H1 (cell line): ENCODE measurements at regions not wholly inside any gene's neighbourhood (a gene's known extent, or its start where the extent isn't known, plus 50 kb on each side); places are given as distances from the start of the nearest gene placed in this dataset.

ENCODE experiments used
- CTCF ChIA-PET: fragments of 300-600 bp; sonication (Branson Sonifier 250); formaldehyde crosslinking; loops from one replicate; lab custom pipeline; 2021; ENCODE audit not compliant: partially characterized antibody; lab: Charles Lee
- POLR2A ChIA-PET: fragments of 300-600 bp; sonication (Branson Sonifier 250); formaldehyde crosslinking; loops from one replicate; lab custom pipeline; 2021; ENCODE audit warnings: inconsistent platforms; ENCODE audit not compliant: partially characterized antibody; lab: Charles Lee
- DNase-seq, 2 experiments: peaks; one replicate each; pipeline versions ENCODE4 v3.0.0 to v3.0.0-alpha.2; 2010 to 2022; ENCODE audit warnings: low spot score in 2 of 2, low read depth in 1 of 2, mixed read lengths in 1 of 2
- FAIRE-seq: peaks from 2 replicates; lab custom pipeline; 2011; peaks lifted over from hg19 to GRCh38; lab: Jason Lieb, UNC
- H2AFZ ChIP-seq: 2 replicates; pipeline ENCODE4 v1.8.1; 2012; ENCODE audit warnings: low read length, inconsistent platforms
- H2AK5ac ChIP-seq: 2 replicates; pipeline ENCODE4 v1.6.1; 2013; ENCODE audit warnings: low read depth, low read length
- H2BK120ac ChIP-seq: replicated peaks from 2 replicates; pipeline ENCODE3; 2013; ENCODE audit warnings: low read depth, low read length, inconsistent platforms
- H2BK12ac ChIP-seq: 2 replicates; pipeline ENCODE4 v1.6.1; 2013; ENCODE audit warnings: low read depth, low read length
- H2BK15ac ChIP-seq: 2 replicates; pipeline ENCODE4 v1.6.1; 2013; ENCODE audit warnings: low read length
- H2BK20ac ChIP-seq: 2 replicates; pipeline ENCODE4 v1.6.1; 2013; ENCODE audit warnings: low read length
- H2BK5ac ChIP-seq: 2 replicates; pipeline ENCODE4 v1.6.1; 2013; ENCODE audit warnings: low read depth, low read length
- H3K14ac ChIP-seq: 2 replicates; pipeline ENCODE4 v1.6.1; 2013; ENCODE audit warnings: inconsistent platforms; ENCODE audit not compliant: insufficient read length
- H3K18ac ChIP-seq: 2 replicates; pipeline ENCODE4 v1.6.1; 2013; ENCODE audit warnings: low read length; ENCODE audit errors: extremely low read depth
- H3K23ac ChIP-seq: 2 replicates; pipeline ENCODE4 v1.6.1; 2013; ENCODE audit warnings: inconsistent platforms; ENCODE audit not compliant: insufficient read length
- H3K23me2 ChIP-seq: 2 replicates; pipeline ENCODE4 v1.6.1; 2013; ENCODE audit warnings: low read depth, low read length
- H3K27ac ChIP-seq: 2 replicates; pipeline ENCODE4 v1.6.1; 2011; ENCODE audit warnings: low read depth, low read length, inconsistent platforms
- H3K27me3 ChIP-seq, 4 experiments: replicated peaks in 1 of 4; 1 replicate in 1 of 4; 2 replicates in 3 of 4; pipeline versions ENCODE4 v1.6.1 to v1.8.1; 2011 to 2013; ENCODE audit warnings: low read length in 3 of 4, mild to moderate bottlenecking in 3 of 4, inconsistent platforms in 2 of 4, mixed read lengths in 2 of 4, moderate library complexity in 1 of 4; ENCODE audit not compliant: control insufficient read depth in 3 of 4, insufficient read depth in 3 of 4; ENCODE audit errors: extremely low read depth in 1 of 4
- H3K36me3 ChIP-seq, 4 experiments: 2 replicates each; pipeline versions ENCODE4 v1.6.1 to v1.8.1; 2011 to 2013; ENCODE audit warnings: mild to moderate bottlenecking in 4 of 4, low read length in 3 of 4, moderate library complexity in 2 of 4, control low read depth in 1 of 4, inconsistent platforms in 1 of 4; ENCODE audit not compliant: insufficient read depth in 4 of 4, control insufficient read depth in 2 of 4
- H3K4ac ChIP-seq: replicated peaks from 2 replicates; pipeline ENCODE3; 2013; ENCODE audit warnings: low read length, low read depth, mixed read lengths, inconsistent platforms; ENCODE audit not compliant: insufficient read length
- H3K4me1 ChIP-seq, 4 experiments: replicated peaks in 1 of 4; 1 replicate in 1 of 4; 2 replicates in 3 of 4; pipeline versions ENCODE4 v1.6.1 to v1.8.1; 2011 to 2013; ENCODE audit warnings: low read length in 3 of 4, inconsistent platforms in 2 of 4, mixed read lengths in 1 of 4; ENCODE audit not compliant: insufficient read depth in 4 of 4, control insufficient read depth in 3 of 4
- H3K4me2 ChIP-seq, 2 experiments: 2 replicates each; pipeline versions ENCODE4 v1.6.1 to v1.8.1; 2011 to 2013; ENCODE audit warnings: low read depth in 2 of 2, low read length in 2 of 2, control low read depth in 1 of 2, inconsistent platforms in 1 of 2, mild to moderate bottlenecking in 1 of 2; ENCODE audit not compliant: insufficient read depth in 1 of 2
- H3K4me3 ChIP-seq, 4 experiments: fragments of 200-600, 300-600 bp in 1 of 4; sonication (generic), shearing (Covaris generic), sonication (Bioruptor Twin) in 1 of 4; 2 replicates each; pipeline versions ENCODE4 v1.5.1 to v1.8.1; 2011 to 2016; ENCODE audit warnings: low read length in 4 of 4, low read depth in 3 of 4, control low read depth in 2 of 4, inconsistent platforms in 2 of 4, mild to moderate bottlenecking in 2 of 4, mixed read lengths in 1 of 4, moderate library complexity in 1 of 4; ENCODE audit not compliant: insufficient read depth in 2 of 4; ENCODE audit errors: extremely low read depth in 1 of 4
- H3K56ac ChIP-seq: replicated peaks from 2 replicates; pipeline ENCODE3; 2013; ENCODE audit warnings: low read depth, mild to moderate bottlenecking, mixed read lengths, low read length, inconsistent platforms; ENCODE audit not compliant: insufficient read length
- H3K79me1 ChIP-seq: 2 replicates; pipeline ENCODE4 v1.6.1; 2013; ENCODE audit warnings: low read depth, low read length, control low read depth
- H3K79me2 ChIP-seq, 2 experiments: 2 replicates each; pipeline versions ENCODE4 v1.6.1 to v1.8.1; 2012 to 2013; ENCODE audit warnings: low read length in 2 of 2, mild to moderate bottlenecking in 2 of 2, inconsistent platforms in 1 of 2; ENCODE audit not compliant: insufficient read depth in 2 of 2, control insufficient read depth in 1 of 2
- H3K9ac ChIP-seq, 4 experiments: replicated peaks in 1 of 4; 1 replicate in 1 of 4; 2 replicates in 3 of 4; pipeline versions ENCODE4 v1.6.1 to v1.8.1; 2011 to 2013; ENCODE audit warnings: low read depth in 3 of 4, low read length in 3 of 4, control low read depth in 2 of 4, mild to moderate bottlenecking in 2 of 4, moderate library complexity in 2 of 4, inconsistent platforms in 1 of 4; ENCODE audit errors: extremely low read depth in 1 of 4
- H3K9me3 ChIP-seq, 2 experiments: 2 replicates each; pipeline versions ENCODE4 v1.6.1 to v1.8.1; 2012 to 2013; ENCODE audit warnings: mild to moderate bottlenecking in 2 of 2, moderate library complexity in 2 of 2, control low read depth in 1 of 2, inconsistent platforms in 1 of 2, low read depth in 1 of 2, low read length in 1 of 2, mixed read lengths in 1 of 2; ENCODE audit not compliant: insufficient read depth in 2 of 2
- H4K20me1 ChIP-seq, 2 experiments: replicated peaks in 1 of 2; 2 replicates each; pipeline versions ENCODE3 to v1.8.1; 2011 to 2013; ENCODE audit warnings: inconsistent platforms in 2 of 2, low read length in 2 of 2, mild to moderate bottlenecking in 1 of 2; ENCODE audit not compliant: insufficient read depth in 2 of 2, control insufficient read depth in 1 of 2
- H4K5ac ChIP-seq: 2 replicates; pipeline ENCODE4 v1.6.1; 2013; ENCODE audit warnings: low read length, low read depth, mixed read lengths, inconsistent platforms; ENCODE audit not compliant: insufficient read length
- H4K8ac ChIP-seq: 2 replicates; pipeline ENCODE4 v1.8.0; 2013; ENCODE audit warnings: mild to moderate bottlenecking, moderate library complexity, low read length, inconsistent platforms; ENCODE audit not compliant: insufficient read depth; ENCODE audit errors: extremely low read depth
- H4K91ac ChIP-seq: replicated peaks from 2 replicates; pipeline ENCODE3; 2013; ENCODE audit warnings: low read length, mixed read lengths, inconsistent platforms; ENCODE audit not compliant: insufficient read length
- CHD1 ChIP-seq: IDR thresholded peaks from 2 replicates; pipeline ENCODE4 v1.6.1; 2012; ENCODE audit warnings: low read depth, low read length, improper control_type of control experiment
- FOSL1 ChIP-seq: IDR thresholded peaks from 2 replicates; pipeline ENCODE4 v1.6.1; 2011; ENCODE audit warnings: mild to moderate bottlenecking, low read depth, low read length, moderate library complexity; ENCODE audit not compliant: insufficient read depth
- KDM5A ChIP-seq: fragments of 200-600 bp; IDR thresholded peaks from 2 replicates; pipeline ENCODE4 v1.7.1; 2012; ENCODE audit warnings: mild to moderate bottlenecking, low read length, inconsistent platforms, mixed read lengths
- NRF1 ChIP-seq: IDR thresholded peaks from 2 replicates; pipeline ENCODE4 v1.6.1; 2011; ENCODE audit warnings: mild to moderate bottlenecking, low read depth, low read length, improper control_type of control experiment
- SRF ChIP-seq: IDR thresholded peaks from 2 replicates; pipeline ENCODE4 v1.6.1; 2011; ENCODE audit warnings: mild to moderate bottlenecking, low read depth, low read length, moderate library complexity
- SUZ12 ChIP-seq: fragments of 200-600 bp; sonication (generic); IDR thresholded peaks from 2 replicates; pipeline ENCODE4 v1.6.1; 2012; ENCODE audit warnings: mild to moderate bottlenecking, inconsistent platforms, low read length, moderate library complexity, mixed read lengths
- TBP ChIP-seq: IDR thresholded peaks from 2 replicates; pipeline ENCODE4 v1.6.1; 2011; ENCODE audit warnings: low read depth, low read length, improper control_type of control experiment
- TF ChIP-seq, protein P1 (sequence below), 3 experiments: IDR thresholded peaks; 1 replicate in 2 of 3; 2 replicates in 1 of 3; pipeline versions ENCODE4 v1.5.1 to v1.6.1; 2011; ENCODE audit warnings: low read length in 3 of 3, mild to moderate bottlenecking in 3 of 3, inconsistent platforms in 2 of 3, low read depth in 1 of 3, moderate library complexity in 1 of 3; ENCODE audit not compliant: insufficient read depth in 1 of 3; ENCODE audit errors: control extremely low read depth in 1 of 3

DNA sequence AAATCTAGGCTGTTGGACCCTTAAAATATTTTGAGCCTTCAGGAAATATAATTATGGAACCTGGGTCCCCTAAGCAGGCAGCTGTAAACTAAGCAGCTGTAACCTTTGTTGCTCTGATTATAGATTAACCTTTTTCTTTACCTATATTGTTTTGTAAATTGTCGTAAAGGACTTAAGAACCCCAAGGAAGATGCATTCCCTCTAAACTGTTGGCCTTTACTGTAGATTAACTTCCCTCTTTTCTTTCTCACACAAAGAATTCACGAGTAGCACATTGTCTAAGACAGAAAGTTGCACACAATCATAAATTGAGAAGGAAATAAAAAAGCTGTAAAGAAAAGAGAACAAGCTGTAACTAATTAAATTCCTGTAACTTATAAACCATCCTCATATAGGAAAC is 877.3 kb downstream of the ROBO2 start (continued):
- TF ChIP-seq NRF1 = no peak
- TF ChIP-seq SRF = no peak
- TF ChIP-seq, all 59 proteins: peak for 1

DNA sequence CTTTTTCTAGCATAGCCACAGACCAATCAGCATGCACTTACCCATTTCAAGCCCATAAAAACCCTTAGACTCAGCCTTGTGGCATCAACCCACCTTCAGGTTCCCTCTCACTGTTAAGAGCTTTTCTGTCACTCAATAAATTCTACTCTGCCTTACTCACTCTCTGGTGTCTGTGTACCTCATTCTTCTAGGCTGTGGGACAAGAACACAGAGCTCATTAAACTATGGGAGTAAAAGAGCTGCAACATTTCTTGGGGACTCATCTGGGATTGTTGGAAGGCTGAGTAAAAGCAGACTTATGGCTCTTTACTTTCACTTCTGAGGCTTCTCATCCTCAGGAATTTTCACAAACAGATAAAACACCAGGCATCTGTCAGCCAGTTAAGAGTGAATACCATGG is 879.3 kb downstream of the ROBO2 start:
- Histone ChIP-seq H2BK120ac (no peak overlapping the region), H3K14ac (no peak overlapping the region), H2AK5ac (no peak overlapping the region), H3K23me2 (no peaks in the 10 kb centered on the region), H3K23ac (no peak overlapping the region), H3K27ac (no peak overlapping the region), H2BK12ac (no peak overlapping the region), H3K4me2 (no peak overlapping the region), H4K20me1 (no peaks in the 10 kb centered on the region), H3K9ac (no peak overlapping the region), H3K79me1 (no peaks in the 10 kb centered on the region), H3K4me1 (no peaks in the 10 kb centered on the region; a peak in 2 of 7 replicates), H2BK20ac (no peak overlapping the region), H3K27me3 (no peaks in the 10 kb centered on the region), H3K9me3 (peaks cover 0 to 5% of the 10 kb centered on the region in 2 experiments; a peak in 1 of 4 replicates), H2AFZ (no peak overlapping the region), H3K4ac (no peak overlapping the region), H2BK5ac (no peak overlapping the region), H3K36me3 (no peaks in the 10 kb centered on the region; a peak in 2 of 8 replicates), H3K56ac (no peak overlapping the region), H3K79me2 (no peaks in the 10 kb centered on the region), H2BK15ac (no peak overlapping the region), H3K18ac (no peak overlapping the region), H4K8ac (no peak overlapping the region), H3K4me3 (no peak overlapping the region), H4K91ac (no peak overlapping the region), H4K5ac (no peak overlapping the region)
- no peak for DNase-seq
- ChIA-PET POLR2A (no interaction called here), CTCF (no interaction called here)
- TF ChIP-seq KDM5A (no peak), SUZ12 (no peak), CHD1 (no peak), FOSL1 (no peak), TBP (no peak)
- TF ChIP-seq, protein P1, sequence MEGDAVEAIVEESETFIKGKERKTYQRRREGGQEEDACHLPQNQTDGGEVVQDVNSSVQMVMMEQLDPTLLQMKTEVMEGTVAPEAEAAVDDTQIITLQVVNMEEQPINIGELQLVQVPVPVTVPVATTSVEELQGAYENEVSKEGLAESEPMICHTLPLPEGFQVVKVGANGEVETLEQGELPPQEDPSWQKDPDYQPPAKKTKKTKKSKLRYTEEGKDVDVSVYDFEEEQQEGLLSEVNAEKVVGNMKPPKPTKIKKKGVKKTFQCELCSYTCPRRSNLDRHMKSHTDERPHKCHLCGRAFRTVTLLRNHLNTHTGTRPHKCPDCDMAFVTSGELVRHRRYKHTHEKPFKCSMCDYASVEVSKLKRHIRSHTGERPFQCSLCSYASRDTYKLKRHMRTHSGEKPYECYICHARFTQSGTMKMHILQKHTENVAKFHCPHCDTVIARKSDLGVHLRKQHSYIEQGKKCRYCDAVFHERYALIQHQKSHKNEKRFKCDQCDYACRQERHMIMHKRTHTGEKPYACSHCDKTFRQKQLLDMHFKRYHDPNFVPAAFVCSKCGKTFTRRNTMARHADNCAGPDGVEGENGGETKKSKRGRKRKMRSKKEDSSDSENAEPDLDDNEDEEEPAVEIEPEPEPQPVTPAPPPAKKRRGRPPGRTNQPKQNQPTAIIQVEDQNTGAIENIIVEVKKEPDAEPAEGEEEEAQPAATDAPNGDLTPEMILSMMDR (IDR thresholded peaks at IDR 0.05; ENCODE audit: control extremely low read depth in 1 of 3, insufficient read depth in 1 of 3, low read depth in 1 of 3, low read length in 3 of 3) = no peak
- FAIRE-seq = no peak
